Ovary (tissue), 7 donors: ENCODE measurements at regions not wholly inside any gene's neighbourhood (a gene's known extent, or its start where the extent isn't known, plus 50 kb on each side); places are given as distances from the start of the nearest gene placed in this dataset.

Source experiments
- DNase-seq, 5 donors: peaks; one replicate each; pipeline ENCODE4 v3.0.0-alpha.2; 2019 to 2020
- H3K27ac ChIP-seq, 2 donors: fragments of 200-600 bp; one replicate each; pipeline versions ENCODE4 v1.5.1 to v1.8.0; 2019 to 2022
- H3K27me3 ChIP-seq: fragments of 200-600 bp; one replicate; pipeline ENCODE4 v1.8.0; 2022
- H3K36me3 ChIP-seq: fragments of 200-600 bp; sonication (generic); one replicate; pipeline ENCODE4 v1.5.1; 2019
- H3K4me1 ChIP-seq: one replicate; pipeline ENCODE4 v1.8.1; 2013; ENCODE audit warnings: mild to moderate bottlenecking, moderate library complexity; ENCODE audit not compliant: insufficient read depth
- H3K4me3 ChIP-seq: fragments of 200-600 bp; sonication (generic); one replicate; pipeline ENCODE4 v1.5.1; 2017
- H3K9me3 ChIP-seq, 2 donors: fragments of 200-600 bp in 1 of 2; sonication (generic) in 1 of 2; one replicate each; pipeline versions ENCODE4 v1.5.1 to v1.8.1; 2013 to 2019; ENCODE audit warnings: mild to moderate bottlenecking in 1 of 2, moderate library complexity in 1 of 2
- CTCF ChIP-seq, 3 donors: fragments of 450-650 bp in 2 of 3; fragments of 200-600 bp in 1 of 3; IDR thresholded peaks; one replicate each; pipeline versions ENCODE4 v1.5.1 to v1.8.0; 2016 to 2022; ENCODE audit warnings: antibody characterized with exemption in 3 of 3, mild to moderate bottlenecking in 1 of 3
- EP300 ChIP-seq: sonication (generic); formaldehyde crosslinking; IDR thresholded peaks from one replicate; pipeline ENCODE4 v1.6.1; 2017; ENCODE audit warnings: antibody characterized with exemption
- POLR2A ChIP-seq: fragments of 450-650 bp; IDR thresholded peaks from one replicate; pipeline ENCODE4 v1.6.1; 2017; ENCODE audit warnings: antibody characterized with exemption, mild to moderate bottlenecking, moderate library complexity
- WGBS, 3 donors: extraction: QIAGEN DNeasy Blood & Tissue Kit in 1 of 3; methylation state at CpG; one replicate each; pipeline versions ENCODE4 v1.1.5 to v1.1.7; 2013 to 2017; 5-methylcytosine and 5-hydroxymethylcytosine counted together
- intact Hi-C, 4 donors: fragments of 100-400 bp; cut with DNase I; formaldehyde crosslinking; loops; one replicate each; pipeline versions ENCODE4 v1.11.0 to v1.15.1; 2022 to 2023
- donor health status: DM: no; HTN: no; CAD: no; lungs with moderate emphysema.
- donor health status: DM: no; HTN: no; CAD: no.
- donor health status: Bipolar disorder and iron deficiency.
- donor health status: DM: no; HTN: no; CAD: no.
- donor health status: DM: yes; HTN: yes; CAD: no.

GRCh38 chr6:148112851-148113319, 229.8 kb upstream of the SASH1 start:
- DNase-seq: no peak
- TF ChIP-seq CTCF (IDR thresholded peaks at IDR 0.05) (no peak), POLR2A (no peak), EP300 (no peak)
- Histone ChIP-seq H3K4me1 (no peaks in the 10 kb centered on the region), H3K27ac (no peak overlapping the region), H3K4me3 (no peak overlapping the region), H3K27me3 (no peaks in the 10 kb centered on the region), H3K36me3 (no peaks in the 10 kb centered on the region), H3K9me3 (no peaks in the 10 kb centered on the region)
- intact Hi-C loops: no loop called here
- WGBS, 3 donors: 89 to 95% (median 94%) methylated on average over 2 of the region's 2 CpGs

- H3K4me3 ChIP-seq: no peak overlapping the region
- H3K27me3 ChIP-seq: no peaks in the 10 kb centered on the region
- no peak for TF ChIP-seq EP300
- no peak for TF ChIP-seq CTCF (IDR thresholded peaks at IDR 0.05)
- no peak for TF ChIP-seq POLR2A
- no peak overlapping the region for H3K27ac ChIP-seq
- no peaks in the 10 kb centered on the region for H3K4me1 ChIP-seq
- no peak for DNase-seq
- H3K36me3 ChIP-seq: no peaks in the 10 kb centered on the region
- intact Hi-C loops: no loop called here
- WGBS, 3 donors: 85 to 89% (median 86%) methylated on average over 3 of the region's 3 CpGs
- no peaks in the 10 kb centered on the region for H3K9me3 ChIP-seq
Measured at GRCh38 chr6:148116001-148116400, 226.6 kb upstream of the SASH1 start.

- Histone ChIP-seq H3K27me3 (no peaks in the 10 kb centered on the region), H3K9me3 (no peaks in the 10 kb centered on the region), H3K4me1 (no peaks in the 10 kb centered on the region), H3K27ac (no peak overlapping the region), H3K36me3 (no peaks in the 10 kb centered on the region), H3K4me3 (no peak overlapping the region)
- no peak for TF ChIP-seq EP300
- TF ChIP-seq POLR2A: no peak
- no peak for TF ChIP-seq CTCF (IDR thresholded peaks at IDR 0.05)
- intact Hi-C loops: no loop called here
- 96 to 100% (median 98%) methylated on average over 1 of the region's 1 CpG for WGBS, 3 donors
- DNase-seq: no peak
Measured at GRCh38 chr6:148118244-148118643, 224.4 kb upstream of the SASH1 start.

GRCh38 chr6:148128014-148128730, 214.5 kb upstream of the SASH1 start:
- intact Hi-C loops: no loop called here
- Histone ChIP-seq H3K36me3 (no peaks in the 10 kb centered on the region), H3K27ac (no peak overlapping the region), H3K4me1 (no peaks in the 10 kb centered on the region), H3K27me3 (no peaks in the 10 kb centered on the region), H3K9me3 (no peaks in the 10 kb centered on the region), H3K4me3 (no peak overlapping the region)
- no peak for TF ChIP-seq POLR2A
- TF ChIP-seq CTCF (IDR thresholded peaks at IDR 0.05): no peak
- TF ChIP-seq EP300: no peak
- DNase-seq: no peak
- WGBS, 3 donors: 89 to 92% (median 90%) methylated on average over 6 of the region's 6 CpGs
